Heart left ventricle (tissue), 13 donors: ENCODE measurements at regions not wholly inside any gene's neighbourhood (a gene's known extent, or its start where the extent isn't known, plus 50 kb on each side); places are given as distances from the start of the nearest gene placed in this dataset.

Source experiments
- POLR2A ChIP-seq, 2 donors: fragments of 450-650 bp; IDR thresholded peaks; one replicate each; pipeline ENCODE4 v1.6.1; 2017; ENCODE audit warnings: antibody characterized with exemption in 2 of 2, mild to moderate bottlenecking in 2 of 2, moderate library complexity in 2 of 2
- TF ChIP-seq, protein P1 (sequence below), 12 donors: fragments of 200-600 bp; sonication (generic) in 4 of 12; IDR thresholded peaks; one replicate each; pipeline versions ENCODE4 v1.5.0 to v1.8.0; 2018 to 2022; ENCODE audit warnings: antibody characterized with exemption in 12 of 12, mild to moderate bottlenecking in 5 of 12
- donor health status: ischemic (EF 13 %, LVEDD 7.1; RV severe dilation, severe dysfunction).
- donor health status: DM: no; HTN: yes; CAD: no.
- donor health status: DM: no; HTN: no; CAD: no.
- donor health status: ischemic (EF 25% LVEDD 6.9; RV normal size, moderate dysfunction).
- donor health status: ischemic (EF 25% LVEDD 5.7; RV mildly dilated, moderate dysfunction).
- donor health status: ischemic (EF 35%, LVEDD 5.7; RV mildly dilated, moderate dysfunction).
- donor health status: nonischemic (EF 11% LVEDD 7.7; RV severe dilation, severe dysfunction).
- donor health status: DM: yes; HTN: yes; CAD: no.
- donor health status: PGD.
- donor health status: ischemic (EF 29% LVEDD 5.4; RV normal size, mild dysfunction).
- donor health status: nonischemic (EF 23%, LVEDD 6.1; RV moderate dilation, normal function).

DNA sequence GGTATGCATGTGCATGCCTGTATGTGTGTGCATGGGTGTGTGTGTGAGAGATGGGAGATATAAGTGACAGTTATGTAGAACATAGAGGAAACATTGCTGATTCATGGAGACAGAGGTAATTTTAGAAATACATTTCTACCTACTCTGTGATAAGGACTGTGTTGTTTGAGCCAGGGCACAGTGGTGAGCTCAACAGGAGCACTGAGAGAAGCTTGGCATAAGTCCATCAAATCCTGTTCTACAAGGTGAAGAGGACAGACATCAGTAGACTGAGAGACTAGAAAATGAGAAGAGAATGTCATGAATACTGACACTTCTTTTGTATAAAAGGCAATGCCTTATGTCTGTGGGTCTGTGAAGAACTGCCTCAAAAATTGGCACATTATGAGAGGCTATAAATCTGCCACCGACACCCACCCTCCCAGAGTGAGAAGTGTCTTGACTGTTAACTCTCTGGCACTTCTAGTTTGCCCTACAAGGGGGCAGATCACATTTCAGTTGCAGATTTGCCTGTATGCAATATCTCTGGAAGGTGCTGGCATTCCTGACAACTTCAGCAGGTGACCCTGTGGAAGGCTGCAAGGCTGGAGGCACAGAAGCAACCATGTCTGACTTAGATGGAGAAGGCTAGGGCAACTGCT is 962.3 kb upstream of the NRXN1 start:
- TF ChIP-seq, protein P1, sequence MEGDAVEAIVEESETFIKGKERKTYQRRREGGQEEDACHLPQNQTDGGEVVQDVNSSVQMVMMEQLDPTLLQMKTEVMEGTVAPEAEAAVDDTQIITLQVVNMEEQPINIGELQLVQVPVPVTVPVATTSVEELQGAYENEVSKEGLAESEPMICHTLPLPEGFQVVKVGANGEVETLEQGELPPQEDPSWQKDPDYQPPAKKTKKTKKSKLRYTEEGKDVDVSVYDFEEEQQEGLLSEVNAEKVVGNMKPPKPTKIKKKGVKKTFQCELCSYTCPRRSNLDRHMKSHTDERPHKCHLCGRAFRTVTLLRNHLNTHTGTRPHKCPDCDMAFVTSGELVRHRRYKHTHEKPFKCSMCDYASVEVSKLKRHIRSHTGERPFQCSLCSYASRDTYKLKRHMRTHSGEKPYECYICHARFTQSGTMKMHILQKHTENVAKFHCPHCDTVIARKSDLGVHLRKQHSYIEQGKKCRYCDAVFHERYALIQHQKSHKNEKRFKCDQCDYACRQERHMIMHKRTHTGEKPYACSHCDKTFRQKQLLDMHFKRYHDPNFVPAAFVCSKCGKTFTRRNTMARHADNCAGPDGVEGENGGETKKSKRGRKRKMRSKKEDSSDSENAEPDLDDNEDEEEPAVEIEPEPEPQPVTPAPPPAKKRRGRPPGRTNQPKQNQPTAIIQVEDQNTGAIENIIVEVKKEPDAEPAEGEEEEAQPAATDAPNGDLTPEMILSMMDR (IDR thresholded peaks at IDR 0.05), result no peak
- TF ChIP-seq POLR2A (IDR thresholded peaks at IDR 0.05), result no peak
